Hematopoietic multipotent progenitor cell treated with erythropoietin and hydrocortisone succinate and interleukin-3 and kit ligand, for 8 days (in vitro differentiated cells): ENCODE measurements at regions not wholly inside any gene's neighbourhood (a gene's known extent, or its start where the extent isn't known, plus 50 kb on each side); places are given as distances from the start of the nearest gene placed in this dataset.
"Not testable (repeated sequence)": the region's sequence is repeated elsewhere in the genome, so short reads cannot be mapped to it uniquely, and the experiment has no call there.

ENCODE experiments used
- DNase-seq: peaks from one replicate; pipeline ENCODE4 v3.0.0-alpha.2; 2015

DNA sequence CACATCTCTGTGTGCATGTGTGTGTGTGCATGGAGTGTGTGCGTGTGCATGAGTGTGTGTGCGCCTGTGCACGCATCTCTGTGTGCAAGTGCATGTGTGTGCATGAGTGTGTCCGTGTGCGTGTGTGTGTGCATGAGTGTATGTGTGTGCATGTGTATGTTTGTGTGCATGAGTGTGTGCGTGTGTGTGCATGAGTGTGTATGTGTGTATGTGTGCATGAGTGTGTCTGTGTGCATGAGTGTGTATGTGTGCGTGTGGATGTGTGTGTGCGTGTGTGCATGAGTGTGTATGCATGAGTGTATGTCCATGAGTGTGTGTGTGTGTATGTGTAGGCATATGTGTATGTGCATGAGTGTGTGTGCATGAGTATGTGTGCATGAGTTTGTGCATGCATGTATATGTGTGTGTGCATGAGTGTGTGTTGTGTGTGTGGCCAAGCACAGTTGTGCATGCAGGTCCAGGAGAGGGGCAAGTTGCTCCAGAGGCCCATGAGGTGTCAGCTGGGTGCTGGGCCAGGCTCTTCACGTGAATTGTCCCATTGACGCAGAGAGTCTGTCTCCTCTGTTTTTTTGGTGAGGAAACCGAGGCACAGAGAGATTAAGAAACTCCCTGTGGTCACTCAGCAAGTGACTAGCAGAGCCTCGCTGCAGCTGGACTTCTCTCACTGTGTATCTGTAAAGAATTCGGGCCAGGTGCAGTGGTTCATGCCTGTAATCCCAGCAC lies 75.5 kb downstream of the ASB1 start:
- DNase-seq = no peak

DNA sequence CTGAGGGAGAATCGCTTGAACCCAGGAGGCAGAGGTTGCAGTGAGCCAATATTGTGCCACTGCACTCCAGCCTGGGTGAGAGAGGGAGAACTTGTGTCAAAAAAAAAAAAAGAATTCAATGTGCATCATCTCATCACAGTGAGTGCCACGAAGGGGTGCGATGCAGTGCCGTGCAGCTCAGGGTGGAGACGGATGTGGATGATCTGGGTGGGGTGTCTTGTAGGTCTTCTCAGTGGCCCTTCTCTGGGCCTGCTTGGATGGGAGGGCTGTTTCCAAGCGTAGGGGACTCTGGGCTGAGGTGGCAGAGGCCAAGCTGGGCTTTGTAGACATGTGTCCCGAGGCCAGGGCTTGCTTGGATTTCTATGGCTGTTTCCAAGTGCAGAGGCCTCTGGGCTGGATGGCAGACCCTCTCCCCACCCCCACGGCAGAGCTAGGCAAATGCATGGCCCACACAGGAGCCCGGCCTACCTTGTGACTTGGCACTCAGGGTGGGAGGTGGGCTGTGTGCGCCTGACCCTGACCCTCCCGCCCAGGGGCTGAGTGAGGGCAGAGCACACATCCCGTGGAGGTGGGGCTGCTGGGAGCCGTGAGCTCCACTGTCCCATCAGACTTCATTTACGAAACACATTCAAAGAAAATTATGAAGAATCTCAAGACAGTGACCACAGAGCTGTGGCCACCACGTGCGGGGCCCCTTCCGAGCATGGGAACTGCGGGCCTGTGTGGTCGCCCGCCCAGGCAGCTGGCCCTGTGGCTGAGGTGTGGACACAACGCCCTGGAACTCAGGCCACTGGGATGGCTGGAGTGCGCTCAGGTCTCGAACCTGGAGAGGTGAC lies 76.4 kb downstream of the ASB1 start:
- DNase-seq = no peak

DNA sequence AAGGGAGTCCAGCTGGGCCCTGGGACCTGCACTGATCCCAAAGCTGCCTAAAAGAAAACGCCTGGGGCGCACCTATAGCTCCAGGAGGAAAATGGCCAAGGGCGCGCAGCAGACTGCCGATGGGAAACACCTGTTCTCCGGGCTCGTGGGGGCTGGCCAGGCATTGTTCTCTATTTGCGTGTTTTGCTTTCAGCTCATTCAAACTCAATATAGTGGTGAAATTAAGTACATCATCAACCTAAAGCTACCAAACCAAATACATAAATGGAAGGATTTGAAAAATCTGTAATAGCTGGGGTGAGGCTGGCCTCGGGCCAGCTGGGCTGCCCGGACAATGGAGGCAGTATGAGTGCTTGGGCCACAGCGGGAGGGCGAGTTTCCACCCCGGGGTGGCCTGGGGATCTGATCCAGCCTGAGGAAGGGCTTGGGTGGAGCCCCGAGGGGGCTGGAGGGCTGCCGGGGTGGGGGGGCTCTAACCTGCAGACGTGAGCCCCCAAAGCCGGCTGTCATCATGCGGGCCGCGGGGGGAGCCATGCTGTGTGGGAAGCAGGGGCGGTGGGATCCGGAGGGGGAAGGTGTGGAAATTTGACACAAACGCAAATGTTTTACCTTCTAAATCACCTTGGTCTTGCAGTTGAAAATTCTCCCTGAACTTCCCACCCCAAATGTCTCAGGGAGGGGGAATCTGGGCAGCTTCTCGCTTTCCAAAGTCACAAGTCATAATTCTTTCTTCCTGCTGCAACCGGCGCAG lies 77.6 kb downstream of the ASB1 start:
- DNase-seq = no peak

- no peak for DNase-seq
These were observed 78.6 kb downstream of the ASB1 start for GRCh38 chr2:238505119-238505891.

- no peak for DNase-seq
These were observed 79.2 kb downstream of the ASB1 start for GRCh38 chr2:238505892-238506280.

DNA sequence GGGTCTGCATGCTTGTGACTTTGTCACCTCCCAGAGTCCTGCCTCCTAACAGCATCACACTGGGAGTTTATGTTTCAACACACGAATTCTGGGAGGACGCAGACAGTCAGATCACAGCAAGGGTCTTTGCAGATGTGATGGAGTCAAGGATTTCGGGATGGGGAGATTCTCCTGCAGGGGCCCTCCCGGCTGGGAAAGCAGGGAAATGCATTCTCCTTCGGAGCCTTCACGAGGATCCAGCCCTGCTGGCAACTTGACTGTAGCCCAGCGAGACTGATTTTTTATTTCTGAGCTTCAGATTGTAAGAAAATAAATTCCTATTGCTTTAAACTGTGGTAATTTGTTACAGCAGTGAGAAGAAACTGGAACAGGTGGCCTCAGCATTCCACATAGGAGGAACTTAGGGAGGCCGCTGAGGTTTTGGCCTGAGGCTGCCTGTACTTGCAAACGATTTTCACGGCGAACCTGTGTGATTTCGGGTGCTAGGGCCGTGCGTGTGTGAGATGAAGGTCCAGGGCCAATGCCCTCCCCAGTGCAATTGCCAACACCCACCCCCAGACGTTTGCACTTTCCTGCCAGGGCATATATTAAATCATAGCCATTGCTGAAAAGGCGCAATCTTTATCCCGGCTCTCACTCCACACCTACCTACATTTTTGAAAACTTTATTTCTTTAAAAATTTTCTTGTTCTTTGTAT lies 79.8 kb downstream of the ASB1 start:
- DNase-seq = no peak

GRCh38 chr2:238507836-238508235 lies 81.1 kb downstream of the ASB1 start:
- no peak for DNase-seq

DNA sequence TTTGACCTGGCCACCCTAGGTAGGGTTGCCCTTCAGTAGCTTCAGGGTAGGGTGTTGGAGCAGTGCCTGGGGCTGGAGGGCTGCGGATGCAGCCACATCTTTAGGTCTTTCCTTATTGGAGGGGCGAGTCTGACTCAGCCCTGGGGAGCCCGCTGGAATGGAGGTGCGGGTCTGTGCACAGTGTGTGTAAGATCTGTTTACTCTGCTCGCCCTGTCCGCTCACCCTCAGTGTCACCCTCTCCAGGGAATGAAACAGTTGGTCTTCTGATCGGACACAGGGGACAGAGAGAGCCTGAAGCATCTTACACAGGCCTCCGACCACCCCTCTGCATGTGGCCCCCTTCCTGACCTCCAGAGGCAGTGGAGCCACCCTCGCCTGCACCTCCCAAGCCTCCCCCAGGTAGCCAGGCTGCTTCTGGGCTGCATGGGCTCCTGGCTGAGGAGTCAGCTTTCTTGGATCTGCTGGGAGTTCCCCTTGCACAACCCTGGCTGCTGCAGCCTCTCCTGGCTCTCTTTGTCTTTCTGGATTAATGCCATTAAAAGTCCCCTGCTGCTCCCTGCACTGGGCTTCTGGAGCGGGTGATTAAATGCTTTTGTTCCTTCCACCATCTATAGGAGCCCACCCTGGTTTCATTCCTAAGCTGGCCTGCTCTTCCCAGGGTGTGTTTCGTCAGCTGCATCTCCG lies 82.6 kb downstream of the ASB1 start:
- DNase-seq = no peak

DNA sequence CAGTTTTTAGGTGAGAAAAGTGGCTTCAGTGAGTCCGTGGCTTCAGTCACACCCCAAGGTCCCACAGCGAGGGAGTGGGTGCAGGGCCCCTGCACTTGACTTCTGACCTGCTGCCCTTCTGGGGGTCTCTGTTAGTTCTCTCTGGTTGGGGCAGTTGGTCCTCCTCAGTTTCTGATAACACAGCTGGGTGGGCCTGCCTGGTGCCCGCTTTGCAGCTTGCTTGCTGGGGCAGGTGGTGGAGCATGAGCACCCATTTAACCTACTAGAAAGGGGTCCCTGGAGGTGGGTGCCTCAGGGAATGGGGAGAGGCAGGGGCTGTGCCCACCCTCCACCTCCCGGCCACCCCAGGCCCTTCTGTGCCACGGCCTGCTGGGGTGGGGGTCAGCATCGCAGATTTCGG lies 83.2 kb downstream of the ASB1 start:
- no peak for DNase-seq

GRCh38 chr2:238510911-238511613 lies 84.3 kb downstream of the ASB1 start:
- DNase-seq = no peak

GRCh38 chr2:238511614-238511950 lies 84.9 kb downstream of the ASB1 start:
- DNase-seq = no peak

GRCh38 chr2:238512247-238512867 lies 85.6 kb downstream of the ASB1 start:
- DNase-seq = no peak

GRCh38 chr2:238513346-238513745 lies 86.6 kb downstream of the ASB1 start:
- DNase-seq = peak; percentile 36

DNA sequence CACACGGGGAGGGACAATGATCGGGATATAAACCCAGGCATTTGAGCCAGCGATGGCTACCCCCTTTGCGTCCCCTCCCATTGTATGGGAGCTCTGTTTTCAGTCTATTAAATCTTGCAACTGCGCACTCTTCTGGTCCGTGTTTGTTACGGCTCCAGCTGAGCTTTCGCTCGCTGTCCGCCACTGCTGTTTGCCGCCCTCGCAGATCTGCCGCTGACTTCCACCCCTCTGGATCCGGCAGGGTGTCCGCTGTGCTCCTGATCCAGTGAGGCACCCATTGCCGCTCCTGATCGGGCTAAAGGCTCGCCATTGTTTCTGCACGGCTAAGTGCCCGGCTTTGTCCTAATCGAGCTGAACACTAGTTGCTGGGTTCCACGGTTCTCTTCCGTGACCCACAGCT lies 87.3 kb downstream of the ASB1 start:
- not testable (repeated sequence) for DNase-seq

DNA sequence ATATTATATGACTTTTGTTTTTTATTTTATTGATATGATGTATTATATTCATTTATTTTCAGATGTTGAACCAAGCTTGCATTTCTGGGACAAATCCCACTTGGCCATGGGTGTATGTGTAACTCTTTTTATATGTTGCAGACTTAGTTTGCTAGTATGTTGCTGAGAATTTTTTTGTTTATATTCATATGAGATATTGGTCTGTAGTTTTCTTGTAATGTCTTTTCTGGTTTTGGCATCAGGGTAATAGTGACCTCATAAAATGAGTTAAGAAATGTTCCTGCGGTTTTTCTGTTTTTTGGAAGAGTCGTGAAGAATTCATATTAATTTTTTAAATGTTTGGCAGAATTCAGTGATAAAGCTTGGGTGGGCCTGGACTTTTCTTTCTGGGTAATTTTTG lies 88.7 kb downstream of the ASB1 start:
- no peak for DNase-seq

DNA sequence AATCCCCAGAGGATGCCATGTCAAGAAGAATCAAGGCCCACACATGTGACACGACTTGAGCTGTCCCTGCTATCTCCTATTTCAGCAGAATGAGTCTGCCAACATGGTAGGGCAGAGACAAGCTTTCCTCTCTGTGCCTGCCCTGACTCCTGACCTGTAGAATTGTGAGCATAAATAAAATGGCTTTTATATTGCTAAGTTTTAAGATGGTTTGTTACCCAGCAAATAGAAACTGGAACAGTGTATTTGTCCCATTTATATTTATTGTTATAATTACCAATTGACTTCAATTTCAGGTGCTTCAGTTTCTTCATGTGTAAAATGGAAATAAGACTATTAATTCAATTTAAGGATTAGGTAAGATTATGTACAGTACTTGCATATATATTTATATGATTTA lies 90.5 kb downstream of the ASB1 start:
- no peak for DNase-seq

GRCh38 chr2:238518172-238518820 lies 91.6 kb downstream of the ASB1 start:
- DNase-seq = no peak

DNA sequence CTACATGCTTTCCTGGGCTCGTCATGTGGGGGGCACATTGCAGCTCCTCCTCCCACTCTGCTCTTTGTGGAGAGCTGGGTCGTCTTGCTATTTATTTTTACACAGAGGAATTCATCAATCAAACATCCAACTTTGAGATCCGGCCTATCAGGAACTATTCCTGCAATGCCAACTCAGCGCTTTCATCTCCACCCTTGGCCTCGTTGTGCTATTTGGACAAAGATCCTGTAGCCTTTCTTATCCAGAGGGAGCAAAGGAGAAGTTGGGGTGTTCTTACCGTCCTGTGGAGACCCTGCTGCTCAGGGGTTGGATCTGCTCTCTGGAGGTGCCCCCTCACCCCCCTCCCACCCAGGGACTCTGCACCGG lies 92.1 kb downstream of the ASB1 start:
- no peak for DNase-seq

- no peak for DNase-seq
These were observed 93.7 kb downstream of the ASB1 start for GRCh38 chr2:238520359-238520886.

DNA sequence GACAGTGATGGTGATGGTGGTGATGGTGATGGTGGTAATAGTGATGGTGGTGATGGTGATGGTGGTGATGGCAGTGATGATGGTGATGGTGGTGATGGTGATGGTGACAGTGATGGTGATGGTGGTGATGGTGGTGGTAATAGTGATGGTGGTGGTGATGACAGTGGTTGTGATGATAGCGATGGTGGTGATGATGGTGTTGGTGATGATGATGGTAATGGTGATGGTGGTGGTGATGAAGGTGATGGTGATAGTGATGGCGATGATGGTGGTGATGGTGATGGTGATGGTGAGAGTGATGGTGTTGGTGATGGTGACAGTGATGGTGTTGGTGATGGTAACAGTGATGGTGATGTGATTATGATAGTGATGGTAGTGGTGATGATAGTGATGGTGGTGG lies 94.3 kb downstream of the ASB1 start:
- DNase-seq = no peak
